OCI-LY3 (cell line): ENCODE measurements at regions not wholly inside any gene's neighbourhood (a gene's known extent, or its start where the extent isn't known, plus 50 kb on each side); places are given as distances from the start of the nearest gene placed in this dataset.
"Not testable (repeated sequence)": the region's sequence is repeated elsewhere in the genome, so short reads cannot be mapped to it uniquely, and the experiment has no call there.

Experiments
- H2AFZ ChIP-seq: fragments of 200-600, 300-600 bp; shearing (Covaris generic); 2 replicates; pipeline ENCODE4 v1.6.0; 2014; ENCODE audit warnings: antibody characterized with exemption, low read depth, low read length
- H3K27ac ChIP-seq: fragments of 200-600, 300-600 bp; sonication (generic); 2 replicates; pipeline ENCODE4 v1.5.1; 2014; ENCODE audit warnings: mild to moderate bottlenecking, low read length, moderate library complexity, mixed read lengths
- H3K27me3 ChIP-seq: fragments of 200-600, 300-600 bp; sonication (generic); 2 replicates; pipeline ENCODE4 v1.6.1; 2014; ENCODE audit warnings: low read depth, low read length, mixed read lengths
- H3K36me3 ChIP-seq: fragments of 200-600, 300-600 bp; sonication (generic); replicated peaks from 2 replicates; pipeline ENCODE3; 2014; ENCODE audit warnings: low read depth, low read length, mixed read lengths
- H3K4me1 ChIP-seq: fragments of 300-600, 200-600 bp; sonication (generic); 2 replicates; pipeline ENCODE4 v1.6.1; 2014; ENCODE audit warnings: low read length, mixed read lengths
- H3K4me2 ChIP-seq: fragments of 200-600, 300-600 bp; sonication (generic); 2 replicates; pipeline ENCODE4 v1.6.1; 2014; ENCODE audit warnings: low read length, mixed read lengths
- H3K4me3 ChIP-seq: fragments of 300-600, 200-600 bp; sonication (generic); 2 replicates; pipeline ENCODE4 v1.5.1; 2014; ENCODE audit warnings: antibody characterized with exemption, mild to moderate bottlenecking, low read length, moderate library complexity
- H3K79me2 ChIP-seq: fragments of 300-600, 200-600 bp; shearing (Covaris generic); 2 replicates; pipeline ENCODE4 v1.6.1; 2014; ENCODE audit warnings: mild to moderate bottlenecking, low read length, mixed read lengths
- H3K9ac ChIP-seq: fragments of 300-600, 200-600 bp; shearing (Covaris generic); 2 replicates; pipeline ENCODE4 v1.6.0; 2014; ENCODE audit warnings: mild to moderate bottlenecking, low read length, moderate library complexity
- H3K9me3 ChIP-seq: fragments of 200-600, 300-600 bp; shearing (Covaris generic); 2 replicates; pipeline ENCODE4 v1.6.1; 2014; ENCODE audit warnings: low read length, mixed read lengths; ENCODE audit not compliant: insufficient read depth
- H4K20me1 ChIP-seq: fragments of 200-600, 300-600 bp; sonication (generic); 2 replicates; pipeline ENCODE4 v1.6.1; 2016; ENCODE audit warnings: low read length, mixed read lengths; ENCODE audit not compliant: insufficient read depth
- EZH2phosphoT487 ChIP-seq: fragments of 200-600 bp; shearing (Covaris generic); IDR thresholded peaks from 2 replicates; pipeline ENCODE4 v1.6.1; 2018; ENCODE audit warnings: antibody characterized with exemption, mixed run types, low read depth
- TF ChIP-seq, protein P1 (sequence below): fragments of 200-600, 300-600 bp; sonication (generic); IDR thresholded peaks from 2 replicates; pipeline ENCODE4 v1.5.1; 2014; ENCODE audit warnings: antibody characterized with exemption, low read length, low read depth

DNA sequence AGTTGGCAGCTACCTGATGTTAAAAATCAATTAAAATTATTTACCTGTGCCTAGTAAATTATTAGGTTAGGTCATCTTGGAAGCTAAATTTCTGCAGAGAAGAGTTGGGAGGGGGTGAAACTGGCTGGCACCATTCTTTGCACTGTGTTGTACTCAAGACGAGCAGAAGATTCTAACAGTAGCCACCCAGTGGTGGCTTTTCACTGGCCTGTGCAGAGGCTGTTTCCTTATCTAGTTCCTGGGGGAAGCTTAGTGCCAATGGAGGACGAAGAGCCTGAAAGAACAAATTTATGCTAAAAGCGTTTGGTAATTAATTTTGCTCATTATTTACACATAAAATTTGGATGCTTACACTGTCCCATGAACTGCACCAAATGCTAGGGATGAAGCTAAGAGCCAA is 595.3 kb downstream of the XPNPEP1 start:
- Histone ChIP-seq H3K27ac (no peak overlapping the region), H3K9me3 (no peaks in the 10 kb centered on the region), H3K36me3 (no peaks in the 10 kb centered on the region), H3K27me3 (no peaks in the 10 kb centered on the region), H2AFZ (no peak overlapping the region), H3K9ac (no peak overlapping the region), H3K4me2 (no peak overlapping the region), H3K79me2 (no peaks in the 10 kb centered on the region), H3K4me1 (no peaks in the 10 kb centered on the region), H4K20me1 (no peaks in the 10 kb centered on the region), H3K4me3 (no peak overlapping the region)
- TF ChIP-seq, protein P1, sequence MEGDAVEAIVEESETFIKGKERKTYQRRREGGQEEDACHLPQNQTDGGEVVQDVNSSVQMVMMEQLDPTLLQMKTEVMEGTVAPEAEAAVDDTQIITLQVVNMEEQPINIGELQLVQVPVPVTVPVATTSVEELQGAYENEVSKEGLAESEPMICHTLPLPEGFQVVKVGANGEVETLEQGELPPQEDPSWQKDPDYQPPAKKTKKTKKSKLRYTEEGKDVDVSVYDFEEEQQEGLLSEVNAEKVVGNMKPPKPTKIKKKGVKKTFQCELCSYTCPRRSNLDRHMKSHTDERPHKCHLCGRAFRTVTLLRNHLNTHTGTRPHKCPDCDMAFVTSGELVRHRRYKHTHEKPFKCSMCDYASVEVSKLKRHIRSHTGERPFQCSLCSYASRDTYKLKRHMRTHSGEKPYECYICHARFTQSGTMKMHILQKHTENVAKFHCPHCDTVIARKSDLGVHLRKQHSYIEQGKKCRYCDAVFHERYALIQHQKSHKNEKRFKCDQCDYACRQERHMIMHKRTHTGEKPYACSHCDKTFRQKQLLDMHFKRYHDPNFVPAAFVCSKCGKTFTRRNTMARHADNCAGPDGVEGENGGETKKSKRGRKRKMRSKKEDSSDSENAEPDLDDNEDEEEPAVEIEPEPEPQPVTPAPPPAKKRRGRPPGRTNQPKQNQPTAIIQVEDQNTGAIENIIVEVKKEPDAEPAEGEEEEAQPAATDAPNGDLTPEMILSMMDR = no peak
- no peak for TF ChIP-seq EZH2phosphoT487

DNA sequence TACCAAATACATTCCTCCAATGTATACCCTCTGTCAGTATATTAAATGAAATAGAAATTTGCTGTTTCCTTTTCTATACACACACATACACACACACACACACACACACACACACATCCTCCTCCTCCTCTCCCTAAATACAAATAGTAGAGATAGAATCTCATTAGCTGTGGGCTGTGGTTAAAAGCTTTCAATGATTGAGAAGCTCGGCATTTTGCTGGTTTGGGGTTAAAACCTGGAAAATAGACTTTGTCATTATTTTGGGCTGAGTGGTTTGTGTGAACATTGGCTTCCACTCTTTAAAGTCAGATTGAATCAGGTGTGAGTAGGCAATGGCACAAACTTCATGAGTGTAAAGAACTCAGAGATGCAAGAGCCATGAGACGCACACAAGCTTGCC is 596.0 kb downstream of the XPNPEP1 start:
- Histone ChIP-seq H3K9ac (no peak overlapping the region), H3K27ac (no peak overlapping the region), H4K20me1 (no peaks in the 10 kb centered on the region), H2AFZ (no peak overlapping the region), H3K4me3 (no peak overlapping the region), H3K27me3 (no peaks in the 10 kb centered on the region), H3K9me3 (no peaks in the 10 kb centered on the region), H3K79me2 (no peaks in the 10 kb centered on the region), H3K4me1 (no peaks in the 10 kb centered on the region), H3K4me2 (no peak overlapping the region), H3K36me3 (no peaks in the 10 kb centered on the region)
- TF ChIP-seq, protein P1 = no peak
- TF ChIP-seq EZH2phosphoT487 = no peak

DNA sequence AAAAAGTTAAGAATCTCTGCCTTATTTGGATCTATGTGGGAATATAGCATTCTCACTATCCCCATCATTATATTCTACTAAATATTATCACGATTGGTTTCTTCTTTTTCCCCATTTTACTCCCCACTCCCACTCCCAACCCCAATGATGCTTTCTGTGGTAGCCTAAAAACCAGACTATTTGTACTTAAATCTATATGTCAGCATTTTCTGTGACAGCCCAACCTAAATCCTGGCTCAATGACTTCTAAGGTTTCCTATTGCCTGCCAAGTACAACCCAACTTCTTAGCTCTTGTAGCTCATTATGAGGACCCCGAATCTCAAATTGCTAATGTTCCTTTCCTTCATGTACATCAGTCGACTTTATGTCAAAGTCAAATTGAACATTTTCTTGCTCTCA is 598.6 kb downstream of the XPNPEP1 start:
- Histone ChIP-seq H3K36me3 (no peaks in the 10 kb centered on the region), H3K4me2 (no peak overlapping the region), H4K20me1 (no peaks in the 10 kb centered on the region), H3K79me2 (no peaks in the 10 kb centered on the region), H3K27ac (no peak overlapping the region), H3K9me3 (no peaks in the 10 kb centered on the region), H3K4me3 (no peak overlapping the region), H3K27me3 (no peaks in the 10 kb centered on the region), H3K4me1 (no peaks in the 10 kb centered on the region), H3K9ac (no peak overlapping the region), H2AFZ (no peak overlapping the region)
- no peak for TF ChIP-seq EZH2phosphoT487
- TF ChIP-seq, protein P1 = no peak

DNA sequence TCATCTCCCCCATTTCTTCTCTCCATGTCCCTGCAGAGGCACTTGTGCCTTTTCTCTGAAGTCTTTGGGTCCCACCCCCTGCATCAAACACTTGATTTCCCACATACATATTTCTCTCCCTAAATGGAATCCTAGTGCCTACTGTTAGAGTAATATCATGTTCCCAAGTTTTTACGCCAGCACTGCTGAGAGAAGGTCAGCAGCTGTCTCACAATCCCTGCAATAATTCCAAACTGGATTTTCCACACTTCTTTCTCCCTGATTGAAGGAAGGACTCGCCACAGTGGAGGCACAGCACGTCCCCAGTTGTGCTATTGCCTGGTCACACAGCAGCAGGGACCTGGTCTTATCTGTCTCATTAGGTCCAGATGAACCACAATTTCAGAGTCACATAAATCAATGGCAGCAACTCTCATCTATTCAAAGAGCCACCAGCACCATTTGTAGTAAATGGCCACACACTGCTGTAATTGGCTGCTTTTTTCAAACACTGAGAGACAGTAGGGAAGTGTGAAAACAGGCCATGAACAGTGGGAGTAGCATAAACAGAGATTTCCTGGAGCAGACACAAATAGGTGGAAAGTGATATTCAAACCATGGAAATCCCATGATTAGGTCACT is 605.5 kb downstream of the XPNPEP1 start:
- H3K4me2 ChIP-seq = no peak overlapping the region
- H3K79me2 ChIP-seq = no peaks in the 10 kb centered on the region
- H3K4me1 ChIP-seq = no peaks in the 10 kb centered on the region
- H3K9ac ChIP-seq = no peak overlapping the region
- H3K27ac ChIP-seq = no peak overlapping the region
- no peaks in the 10 kb centered on the region for H4K20me1 ChIP-seq
- no peak overlapping the region for H2AFZ ChIP-seq
- TF ChIP-seq EZH2phosphoT487 = no peak
- TF ChIP-seq, protein P1 = no peak
- no peaks in the 10 kb centered on the region for H3K36me3 ChIP-seq
- H3K9me3 ChIP-seq = no peaks in the 10 kb centered on the region
- H3K4me3 ChIP-seq = no peak overlapping the region
- no peaks in the 10 kb centered on the region for H3K27me3 ChIP-seq

DNA sequence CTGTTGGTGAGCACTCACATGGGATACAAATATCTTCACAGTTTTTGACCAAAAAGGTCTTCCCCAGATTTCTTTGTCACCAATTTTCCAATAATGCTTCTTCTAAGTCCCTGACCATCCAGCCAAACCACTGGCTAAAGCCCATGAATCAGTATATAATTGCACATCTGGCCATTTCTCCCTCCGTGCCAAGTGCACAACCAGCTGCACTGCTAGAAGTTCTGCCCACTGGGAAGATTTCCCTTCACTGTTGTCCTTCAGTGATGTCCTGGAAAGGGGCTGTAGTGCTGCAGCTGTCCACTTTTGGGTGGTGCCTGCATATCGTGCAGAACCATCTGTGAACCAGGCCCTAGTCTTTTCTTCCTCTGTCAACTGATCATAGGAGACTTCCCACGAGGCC is 609.3 kb downstream of the XPNPEP1 start:
- not testable (repeated sequence) for H3K4me1 ChIP-seq, H3K4me3 ChIP-seq, H3K4me2 ChIP-seq, H2AFZ ChIP-seq, H3K36me3 ChIP-seq, H3K9ac ChIP-seq, H3K27me3 ChIP-seq, H4K20me1 ChIP-seq, H3K79me2 ChIP-seq, H3K9me3 ChIP-seq, H3K27ac ChIP-seq

DNA sequence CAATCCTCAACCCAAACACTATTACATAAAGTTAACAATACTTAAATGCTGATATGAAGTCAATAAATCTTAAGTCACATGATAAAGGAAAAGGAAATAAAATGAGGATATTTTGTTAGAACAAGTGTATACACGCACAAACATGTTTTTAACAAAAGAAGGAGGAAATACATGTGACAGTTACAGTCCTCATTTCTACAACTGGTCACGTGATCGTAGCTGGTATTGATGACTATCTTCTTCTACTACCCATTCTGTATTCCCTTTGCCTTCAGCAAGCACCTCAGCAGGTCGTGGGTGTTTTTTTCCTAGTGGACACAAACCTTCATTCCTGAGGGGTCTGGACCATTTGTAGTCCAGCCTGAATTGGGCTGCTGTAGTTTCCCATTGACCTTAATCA is 610.8 kb downstream of the XPNPEP1 start:
- not testable (repeated sequence) for H3K4me2 ChIP-seq, H2AFZ ChIP-seq, H3K4me3 ChIP-seq, H3K9ac ChIP-seq, H3K9me3 ChIP-seq, H4K20me1 ChIP-seq, H3K4me1 ChIP-seq, H3K27ac ChIP-seq, H3K79me2 ChIP-seq, H3K27me3 ChIP-seq, H3K36me3 ChIP-seq
